T47D (cell line): ENCODE measurements at regions not wholly inside any gene's neighbourhood (a gene's known extent, or its start where the extent isn't known, plus 50 kb on each side); places are given as distances from the start of the nearest gene placed in this dataset.

ENCODE experiments used
- DNase-seq, 2 experiments: peaks; one replicate each; pipeline versions ENCODE4 v3.0.0 to v3.0.0-alpha.2; 2011 to 2012; ENCODE audit warnings: low read depth in 1 of 2, low spot score in 1 of 2
- JUND ChIP-seq: IDR thresholded peaks from 2 replicates; pipeline ENCODE4 v1.6.1; 2012; ENCODE audit warnings: low read depth
- in situ Hi-C: cut with HindIII; loops from 2 replicates; pipeline ENCODE4 v1.10.0; 2016; ENCODE audit warnings: low sequenced_read_pairs, low pct_unique_long_range_greater_than_20kb

- no peak for TF ChIP-seq JUND
- no peak for DNase-seq
- in situ Hi-C loops = no loop called here
Observed at GRCh38 chr4:141499261-141499853, 137.0 kb upstream of the IL15 start.

- no peak for TF ChIP-seq JUND
- no peak for DNase-seq
- in situ Hi-C loops = no loop called here
Observed at GRCh38 chr4:141501395-141501794, 135.0 kb upstream of the IL15 start.

GRCh38 chr4:141501931-141502330, 134.5 kb upstream of the IL15 start:
- in situ Hi-C loops = no loop called here
- TF ChIP-seq JUND = no peak
- no peak for DNase-seq

- DNase-seq = no peak
- TF ChIP-seq JUND = no peak
- in situ Hi-C loops = no loop called here
Observed at GRCh38 chr4:141502755-141503154, 133.6 kb upstream of the IL15 start.

GRCh38 chr4:141503260-141503659, 133.1 kb upstream of the IL15 start:
- no peak for TF ChIP-seq JUND
- no peak for DNase-seq
- in situ Hi-C loops = no loop called here

GRCh38 chr4:141511055-141511454, 125.3 kb upstream of the IL15 start:
- TF ChIP-seq JUND = no peak
- in situ Hi-C loops = no loop called here
- DNase-seq = no peak

GRCh38 chr4:141513866-141514265, 122.5 kb upstream of the IL15 start:
- TF ChIP-seq JUND = no peak
- in situ Hi-C loops = no loop called here
- no peak for DNase-seq

GRCh38 chr4:141518222-141518621, 118.2 kb upstream of the IL15 start:
- in situ Hi-C loops = no loop called here
- DNase-seq = no peak
- TF ChIP-seq JUND = no peak

GRCh38 chr4:141524116-141524515, 112.3 kb upstream of the IL15 start:
- in situ Hi-C loops = no loop called here
- DNase-seq = no peak
- TF ChIP-seq JUND = no peak

GRCh38 chr4:141524841-141525240, 111.5 kb upstream of the IL15 start:
- DNase-seq = no peak
- in situ Hi-C loops = no loop called here
- TF ChIP-seq JUND = no peak

- no peak for TF ChIP-seq JUND
- in situ Hi-C loops = no loop called here
- no peak for DNase-seq
Observed at GRCh38 chr4:141530627-141531026, 105.8 kb upstream of the IL15 start.

GRCh38 chr4:141534985-141535384, 101.4 kb upstream of the IL15 start:
- DNase-seq = no peak
- in situ Hi-C loops = no loop called here
- no peak for TF ChIP-seq JUND

- in situ Hi-C loops = no loop called here
- no peak for DNase-seq
- TF ChIP-seq JUND = no peak
Observed at GRCh38 chr4:141538001-141538400, 98.4 kb upstream of the IL15 start.

- in situ Hi-C loops = no loop called here
- TF ChIP-seq JUND = no peak
- DNase-seq = no peak
Observed at GRCh38 chr4:141540643-141541042, 95.7 kb upstream of the IL15 start.
